Stimulated activated CD8-positive, alpha-beta memory T cell treated with anti-CD3 and anti-CD28 coated beads, Interleukin-2, amount 100 ng/mL, for 48 hours (primary cell): ENCODE measurements at regions not wholly inside any gene's neighbourhood (a gene's known extent, or its start where the extent isn't known, plus 50 kb on each side); places are given as distances from the start of the nearest gene placed in this dataset.

Experiments used
- DNase-seq, 2 donors: peaks; one replicate each; pipeline ENCODE4 v3.0.0-alpha.2; 2020; ENCODE audit warnings: low read depth in 2 of 2

DNA sequence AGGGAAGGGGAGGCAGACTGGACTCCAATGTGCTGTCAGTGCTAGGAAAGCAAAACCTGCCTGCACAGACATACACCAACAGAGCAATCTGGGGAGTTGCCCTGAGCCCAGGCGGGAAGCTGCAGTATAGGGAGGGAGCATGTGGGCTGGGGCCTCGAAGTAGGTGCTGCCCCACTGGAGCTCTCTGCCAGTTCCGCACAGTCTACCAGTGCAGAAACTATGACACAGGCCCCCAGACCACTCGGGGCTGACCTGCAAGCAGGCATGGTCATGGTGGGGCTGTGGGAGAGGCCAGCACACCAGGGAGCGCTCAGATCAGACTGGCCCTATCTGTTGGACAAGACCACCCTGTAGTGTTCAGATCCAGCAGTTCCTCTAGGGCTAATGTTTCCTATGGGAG is 344.1 kb upstream of the TRAM1L1 start:
- no peak for DNase-seq

DNA sequence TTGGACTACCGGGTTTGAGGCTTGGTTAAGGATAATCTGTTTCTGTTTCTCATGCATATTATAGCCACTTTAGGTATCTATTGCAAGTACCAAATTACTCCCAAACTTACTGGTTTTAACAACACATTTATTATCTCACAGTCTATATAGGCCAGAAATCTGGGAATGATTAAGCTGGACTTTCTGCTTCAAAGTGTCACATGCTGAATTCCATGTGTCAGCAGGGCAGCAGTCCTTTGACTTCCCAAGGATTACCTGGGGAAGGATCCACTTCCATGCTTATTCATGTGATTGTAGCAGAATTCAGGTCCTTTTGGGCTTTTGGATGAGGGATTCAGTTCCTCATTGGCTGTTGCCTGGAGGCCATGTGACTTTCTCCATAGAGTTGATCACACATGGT is 349.0 kb upstream of the TRAM1L1 start:
- no peak for DNase-seq

- DNase-seq, result peak; percentile 8 to 12
These were observed 362.5 kb upstream of the TRAM1L1 start for GRCh38 chr4:117447925-117448324.

DNA sequence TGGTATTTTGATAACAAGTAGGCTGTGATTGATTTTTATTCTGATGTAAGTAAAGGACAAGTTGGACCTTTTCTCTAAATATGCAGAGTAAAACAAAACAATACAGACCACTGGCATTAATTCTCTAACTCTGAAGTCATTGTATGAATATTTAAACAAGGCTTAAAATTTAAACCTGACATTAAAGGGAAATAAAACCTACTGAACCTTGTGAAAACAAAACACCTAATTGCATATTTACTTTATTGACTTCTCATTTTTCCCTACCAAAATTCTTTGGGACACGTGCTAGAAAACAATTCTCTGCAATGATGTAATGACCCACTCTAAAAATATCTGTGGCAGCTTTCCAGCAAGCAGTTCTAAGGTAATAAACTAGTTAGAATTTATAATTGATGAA is 369.7 kb upstream of the TRAM1L1 start:
- DNase-seq, result no peak

DNA sequence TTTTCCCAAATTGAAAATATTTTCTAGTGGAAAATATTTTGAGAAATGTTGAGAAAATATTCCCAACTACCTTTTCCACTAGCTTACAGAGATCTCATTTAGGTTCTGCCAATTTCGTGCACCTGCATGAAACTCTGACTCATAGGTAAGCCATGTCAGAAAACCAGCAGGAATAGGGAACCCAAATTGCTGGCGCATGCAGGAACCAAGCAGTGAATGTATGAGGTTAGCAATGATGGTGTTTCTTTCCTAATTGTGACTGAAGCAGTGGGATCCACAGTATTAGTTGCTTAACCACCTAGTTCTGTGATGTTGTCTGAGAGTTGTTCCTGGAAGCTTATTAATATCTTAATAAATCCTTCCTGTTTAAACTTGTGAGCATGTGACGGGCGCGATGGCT is 381.0 kb upstream of the TRAM1L1 start:
- DNase-seq, result no peak

- no peak for DNase-seq
These were observed 382.0 kb upstream of the TRAM1L1 start for GRCh38 chr4:117467404-117467803.

GRCh38 chr4:117474987-117475386 is 389.6 kb upstream of the TRAM1L1 start:
- no peak for DNase-seq

- no peak for DNase-seq
These were observed 392.5 kb upstream of the TRAM1L1 start for GRCh38 chr4:117477925-117478324.

DNA sequence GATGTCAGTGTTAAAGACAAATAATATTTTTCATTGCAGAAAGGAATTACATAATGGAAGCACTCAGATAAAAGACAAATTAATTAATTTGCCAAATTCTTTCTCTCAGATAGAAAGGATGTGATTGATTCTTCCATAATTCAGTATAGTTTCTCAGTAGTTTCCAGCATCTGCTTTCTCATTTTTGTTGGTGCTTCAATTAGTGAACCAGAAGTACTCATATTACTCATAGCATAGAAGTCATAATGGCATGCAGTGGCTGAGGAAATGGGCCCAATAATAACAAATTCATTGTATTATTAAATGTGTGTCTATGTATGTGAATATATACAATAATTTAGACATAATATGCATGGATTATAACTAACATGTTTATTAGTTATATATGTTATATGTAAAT is 393.3 kb upstream of the TRAM1L1 start:
- no peak for DNase-seq

- DNase-seq, result no peak
These were observed 394.3 kb upstream of the TRAM1L1 start for GRCh38 chr4:117479673-117480072.

DNA sequence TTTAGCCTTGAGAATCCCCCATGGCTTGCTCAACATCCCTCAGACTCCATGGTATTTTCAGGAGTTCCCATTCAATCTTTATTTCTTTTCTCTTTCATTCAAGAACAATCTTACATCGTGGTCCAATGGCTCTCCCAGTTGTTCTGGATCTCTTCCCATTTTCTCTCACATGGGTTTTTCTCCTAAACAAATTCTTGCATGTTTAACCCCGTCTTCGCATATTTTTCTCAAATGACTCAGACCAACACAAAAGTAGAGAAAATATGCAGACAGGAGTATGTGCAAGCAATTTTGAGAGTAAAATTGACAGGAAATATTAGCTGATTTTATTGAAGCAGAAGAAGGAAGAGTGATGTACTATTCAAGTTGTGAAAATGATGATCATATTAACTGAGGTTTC is 396.4 kb upstream of the TRAM1L1 start:
- no peak for DNase-seq

DNA sequence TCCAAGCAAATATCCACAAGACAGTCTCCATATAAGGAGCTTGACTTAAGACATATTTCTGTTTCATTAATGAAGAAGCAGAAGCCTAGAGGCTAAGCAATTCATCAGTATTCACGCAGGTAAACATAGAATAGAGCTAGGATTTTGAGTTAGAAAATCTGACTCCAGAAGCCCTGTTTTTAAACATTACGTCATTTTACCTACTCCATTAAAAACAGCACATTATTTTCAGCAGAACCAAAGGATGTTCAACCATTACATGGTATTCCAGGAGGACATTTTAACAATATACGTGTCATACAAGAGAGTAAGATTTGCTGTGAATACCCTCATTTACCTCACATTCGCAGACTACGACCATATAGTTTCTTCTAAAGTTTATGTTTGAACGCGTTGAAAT is 403.3 kb upstream of the TRAM1L1 start:
- DNase-seq, result no peak

DNA sequence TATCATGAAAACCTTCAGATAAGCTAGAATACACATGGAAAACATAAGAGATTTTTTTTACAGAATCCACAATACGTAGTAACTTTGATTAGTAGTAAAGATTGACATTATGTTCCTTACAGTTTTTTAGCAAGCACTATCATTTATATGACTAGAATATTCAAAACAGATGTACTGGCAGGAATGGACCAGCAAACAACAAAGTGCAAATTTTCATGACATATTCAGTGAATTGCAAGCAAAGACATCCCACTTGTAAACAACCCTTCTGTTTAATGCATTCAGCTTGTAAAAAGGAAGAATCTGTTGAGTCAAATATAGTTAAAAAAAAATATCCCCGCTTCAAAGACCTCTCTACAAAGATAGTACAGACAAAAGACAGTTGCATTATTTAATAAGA is 403.7 kb upstream of the TRAM1L1 start:
- no peak for DNase-seq

- no peak for DNase-seq
These were observed 406.1 kb upstream of the TRAM1L1 start for GRCh38 chr4:117491516-117491915.

GRCh38 chr4:117495802-117496201 is 410.4 kb upstream of the TRAM1L1 start:
- no peak for DNase-seq

DNA sequence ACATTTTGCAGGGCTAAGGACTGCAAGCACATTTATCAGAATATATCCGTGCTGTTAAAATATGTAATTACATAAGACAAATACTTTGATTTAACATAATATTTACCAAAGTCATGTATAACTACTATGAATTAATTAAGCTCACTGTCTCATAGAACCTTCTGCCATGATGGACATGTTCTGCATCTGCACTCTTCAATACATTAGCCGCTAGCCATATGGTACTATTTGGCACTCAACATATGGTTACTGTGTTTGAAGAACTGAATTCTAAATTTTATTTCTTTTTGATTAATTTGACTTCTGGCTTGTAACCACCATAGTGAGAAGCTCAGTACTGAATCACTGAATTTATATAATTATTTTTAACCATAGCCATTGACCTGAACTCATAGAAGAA is 427.0 kb upstream of the TRAM1L1 start:
- no peak for DNase-seq

- no peak for DNase-seq
These were observed 429.2 kb upstream of the TRAM1L1 start for GRCh38 chr4:117514391-117515175.

DNA sequence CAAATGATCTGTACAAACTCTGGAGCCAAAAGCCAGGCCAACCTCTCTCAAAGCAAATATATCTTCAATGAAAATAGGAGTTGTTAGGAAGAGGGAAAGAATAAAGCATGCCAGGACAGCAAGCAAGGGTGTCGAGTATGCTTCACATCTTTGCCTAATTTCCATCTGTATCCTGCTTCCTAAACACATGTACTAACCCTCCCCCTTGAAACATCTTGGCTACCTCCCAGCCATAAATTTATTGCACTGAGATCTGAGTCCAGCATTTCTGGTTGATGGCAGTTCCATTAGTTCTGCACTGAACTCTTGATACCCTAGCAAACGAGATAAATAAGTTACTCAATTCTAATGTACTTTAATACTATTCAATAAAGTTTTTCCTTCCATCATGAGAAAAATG is 430.5 kb upstream of the TRAM1L1 start:
- DNase-seq, result no peak

DNA sequence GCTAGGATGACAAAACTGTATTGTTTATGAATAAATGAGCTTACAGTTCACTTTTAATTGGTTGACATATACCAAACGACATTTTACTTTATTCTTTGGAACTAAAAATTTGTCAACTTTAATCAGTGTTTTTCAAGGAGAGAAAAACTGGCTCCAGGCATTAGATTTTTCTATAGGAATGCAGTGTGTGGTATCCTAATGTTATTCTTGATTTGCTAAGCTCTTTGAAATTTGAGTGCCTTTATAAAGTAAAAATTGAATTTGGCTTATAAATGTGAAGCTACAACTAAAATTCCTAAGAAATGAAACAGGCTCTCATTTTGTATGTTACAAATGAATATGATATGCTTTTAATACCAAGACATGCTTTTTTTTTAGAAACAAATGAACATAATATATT is 442.2 kb upstream of the TRAM1L1 start:
- no peak for DNase-seq

- DNase-seq, result no peak
These were observed 444.0 kb upstream of the TRAM1L1 start for GRCh38 chr4:117529401-117529800.

DNA sequence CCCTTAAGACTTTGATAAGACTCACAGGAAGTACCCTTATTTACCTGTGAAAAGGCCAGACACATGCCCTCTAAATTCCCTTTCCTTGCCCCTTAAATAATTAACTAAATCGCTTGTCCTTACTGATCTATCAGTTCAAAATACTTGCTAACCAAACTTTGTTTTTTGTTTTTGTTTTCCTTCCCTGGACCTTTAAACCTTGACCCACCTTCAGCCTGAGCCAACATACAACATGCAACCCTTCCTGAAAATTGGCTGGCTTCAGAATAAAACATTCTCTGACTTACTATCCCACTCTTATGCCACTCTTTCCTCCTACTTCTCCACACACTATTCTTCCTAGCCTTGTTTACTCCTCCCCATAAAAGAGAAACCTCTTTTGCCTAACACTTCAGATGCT is 448.1 kb upstream of the TRAM1L1 start:
- DNase-seq, result no peak

DNA sequence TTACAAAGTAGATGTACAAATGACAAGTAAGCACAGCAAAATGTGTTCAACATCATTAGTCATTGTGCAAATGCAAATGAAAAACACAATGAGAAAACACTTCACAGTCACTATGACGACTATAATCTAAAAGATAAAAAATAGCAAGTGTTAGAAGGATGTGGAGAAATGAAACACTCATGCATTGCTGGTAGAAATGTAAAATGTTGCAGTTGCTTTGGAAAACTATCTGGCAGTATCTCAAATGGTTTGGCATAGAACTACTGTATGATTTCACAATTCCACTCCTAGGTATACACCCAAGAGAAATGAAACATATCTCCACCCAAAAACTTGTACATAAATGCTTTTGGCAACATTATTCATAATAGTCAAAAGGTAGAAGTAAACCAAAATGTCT is 459.7 kb upstream of the TRAM1L1 start:
- DNase-seq, result no peak

- no peak for DNase-seq
These were observed 464.1 kb upstream of the TRAM1L1 start for GRCh38 chr4:117549524-117549923.

GRCh38 chr4:117550085-117550484 is 464.7 kb upstream of the TRAM1L1 start:
- no peak for DNase-seq
